ENCODE measurements at regions not wholly inside any gene's neighbourhood (a gene's known extent, or its start where the extent isn't known, plus 50 kb on each side); places are given as distances from the start of the nearest gene placed in this dataset.

DNA sequence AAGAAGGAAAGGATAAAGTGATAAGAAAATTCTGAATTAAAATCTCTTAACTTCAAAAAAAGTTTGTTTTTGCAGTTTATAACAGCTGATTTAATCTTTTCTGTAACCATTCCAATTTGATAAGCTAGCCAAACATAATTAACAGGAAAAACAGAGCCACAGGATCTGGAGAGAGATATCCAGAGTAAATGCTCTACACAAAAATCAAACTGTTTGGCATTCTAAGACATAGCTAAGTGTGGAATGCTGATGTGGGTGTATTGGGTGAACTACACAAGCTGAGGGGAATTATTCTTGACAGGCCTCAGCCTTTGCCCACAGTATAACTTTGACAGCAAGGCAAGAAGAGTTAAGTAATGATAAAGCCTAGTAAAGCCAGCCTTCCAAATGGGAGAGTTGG lies 184.8 kb downstream of the GABRG1 start:
- Histone ChIP-seq H3K27me3 (ENCODE audit: control insufficient read depth, low read length) (no peaks in the 10 kb centered on the region), H3K4me1 (ENCODE audit: control insufficient read depth, low read length) (no peaks in the 10 kb centered on the region), H4K20me1 (ENCODE audit: control insufficient read depth, insufficient read depth, low read depth, low read length) (no peaks in the 10 kb centered on the region), H3F3A (ENCODE audit: control insufficient read depth, insufficient read depth) (no peaks in the 10 kb centered on the region), H3K4me3 (ENCODE audit: low read length) (no peak overlapping the region), H3K27ac (ENCODE audit: low read depth, low read length) (no peak overlapping the region), H3K9me3 (ENCODE audit: control insufficient read depth, insufficient read depth, low read length) (no peaks in the 10 kb centered on the region), H3K4me2 (ENCODE audit: low read length) (no peak overlapping the region), H3K36me3 (ENCODE audit: control insufficient read depth, low read length) (no peaks in the 10 kb centered on the region), H3K9me2 (replicated peaks; ENCODE audit: control insufficient read depth, low read length) (no peaks in the 10 kb centered on the region), H3K79me2 (ENCODE audit: control insufficient read depth, low read length) (no peaks in the 10 kb centered on the region)
- TF ChIP-seq EZH2phosphoT487 (IDR thresholded peaks at IDR 0.05; ENCODE audit: borderline replicate concordance, low read length) (no peak), CTCF (IDR thresholded peaks at IDR 0.05; ENCODE audit: low read depth, low read length, poor library complexity, severe bottlenecking) (no peak)

DNA sequence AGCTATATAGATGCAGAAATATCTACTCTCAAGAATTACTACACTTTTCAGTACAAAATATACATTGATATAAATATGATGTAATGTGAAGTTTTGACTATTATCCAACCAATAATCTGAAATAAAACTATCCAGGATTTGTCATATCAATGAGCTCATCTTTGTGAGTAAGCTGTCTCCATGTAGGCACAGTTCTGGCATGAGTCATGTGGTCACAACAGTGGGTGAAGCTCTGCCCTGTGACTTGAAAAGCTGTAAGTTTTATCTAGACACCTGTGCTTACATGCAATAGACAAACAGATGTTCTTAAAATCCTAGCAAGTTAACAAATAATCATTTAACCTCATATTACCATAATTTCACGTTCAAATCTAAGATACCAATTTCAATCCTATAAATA lies 192.7 kb downstream of the GABRG1 start:
- no peak overlapping the region for H3K4me3 ChIP-seq (ENCODE audit: low read length)
- TF ChIP-seq CTCF (IDR thresholded peaks at IDR 0.05; ENCODE audit: low read depth, low read length, poor library complexity, severe bottlenecking) (no peak), EZH2phosphoT487 (IDR thresholded peaks at IDR 0.05; ENCODE audit: borderline replicate concordance, low read length) (no peak)
- no peaks in the 10 kb centered on the region for H3F3A ChIP-seq (ENCODE audit: control insufficient read depth, insufficient read depth)
- H3K9me3 ChIP-seq (ENCODE audit: control insufficient read depth, insufficient read depth, low read length), result no peaks in the 10 kb centered on the region
- no peaks in the 10 kb centered on the region for H3K4me1 ChIP-seq (ENCODE audit: control insufficient read depth, low read length)
- no peaks in the 10 kb centered on the region for H4K20me1 ChIP-seq (ENCODE audit: control insufficient read depth, insufficient read depth, low read depth, low read length)
- H3K79me2 ChIP-seq (ENCODE audit: control insufficient read depth, low read length), result no peaks in the 10 kb centered on the region
- H3K27me3 ChIP-seq (ENCODE audit: control insufficient read depth, low read length), result no peaks in the 10 kb centered on the region
- no peak overlapping the region for H3K4me2 ChIP-seq (ENCODE audit: low read length)
- no peak overlapping the region for H3K27ac ChIP-seq (ENCODE audit: low read depth, low read length)
- H3K36me3 ChIP-seq (ENCODE audit: control insufficient read depth, low read length), result no peaks in the 10 kb centered on the region
- H3K9me2 ChIP-seq (replicated peaks; ENCODE audit: control insufficient read depth, low read length), result no peaks in the 10 kb centered on the region

DNA sequence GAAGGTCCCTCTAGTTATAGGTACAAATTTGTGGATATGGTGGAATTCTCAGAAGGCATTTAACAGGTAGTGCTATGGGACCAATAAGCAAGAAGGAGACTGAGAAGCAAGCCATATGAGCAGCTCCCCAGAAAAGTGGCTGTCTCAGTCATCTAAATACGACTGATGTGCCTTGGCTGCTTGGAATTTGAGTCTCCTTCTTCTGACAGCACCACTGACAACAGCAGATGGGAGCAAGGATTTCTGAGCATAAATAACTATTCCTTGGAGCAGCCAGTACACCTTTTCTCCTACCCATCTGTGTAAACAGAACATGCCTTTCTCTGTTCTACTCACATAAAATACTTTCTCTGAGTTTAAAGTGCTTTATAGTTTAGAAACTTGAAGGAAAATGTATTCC lies 196.2 kb downstream of the GABRG1 start:
- H3K4me3 ChIP-seq (ENCODE audit: low read length), result no peak overlapping the region
- H3F3A ChIP-seq (ENCODE audit: control insufficient read depth, insufficient read depth), result no peaks in the 10 kb centered on the region
- TF ChIP-seq EZH2phosphoT487 (IDR thresholded peaks at IDR 0.05; ENCODE audit: borderline replicate concordance, low read length), result no peak
- H4K20me1 ChIP-seq (ENCODE audit: control insufficient read depth, insufficient read depth, low read depth, low read length), result no peaks in the 10 kb centered on the region
- H3K4me2 ChIP-seq (ENCODE audit: low read length), result no peak overlapping the region
- no peaks in the 10 kb centered on the region for H3K79me2 ChIP-seq (ENCODE audit: control insufficient read depth, low read length)
- no peaks in the 10 kb centered on the region for H3K36me3 ChIP-seq (ENCODE audit: control insufficient read depth, low read length)
- H3K27me3 ChIP-seq (ENCODE audit: control insufficient read depth, low read length), result no peaks in the 10 kb centered on the region
- no peaks in the 10 kb centered on the region for H3K9me2 ChIP-seq (replicated peaks; ENCODE audit: control insufficient read depth, low read length)
- H3K4me1 ChIP-seq (ENCODE audit: control insufficient read depth, low read length), result no peaks in the 10 kb centered on the region
- no peaks in the 10 kb centered on the region for H3K9me3 ChIP-seq (ENCODE audit: control insufficient read depth, insufficient read depth, low read length)
- no peak overlapping the region for H3K27ac ChIP-seq (ENCODE audit: low read depth, low read length)

DNA sequence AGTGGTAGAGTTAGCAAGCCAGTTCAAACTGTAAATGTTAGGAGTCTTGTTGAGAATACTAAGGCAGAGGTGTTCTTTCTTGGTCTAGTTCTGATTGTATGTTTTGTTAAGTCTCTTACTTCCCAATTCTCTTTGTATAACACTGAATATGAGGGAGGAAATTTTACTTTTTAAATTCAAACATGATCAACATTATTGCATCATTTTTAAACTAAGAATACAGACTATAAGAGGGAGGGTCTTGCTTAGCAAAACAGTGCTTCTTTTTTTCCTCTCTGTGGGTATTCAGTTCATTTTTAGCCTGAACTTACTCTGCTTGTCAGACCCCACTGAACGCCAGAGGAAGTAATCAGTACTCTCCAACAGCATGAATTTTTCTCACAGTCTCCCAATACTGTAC lies 198.0 kb downstream of the GABRG1 start:
- Histone ChIP-seq H3K4me3 (ENCODE audit: low read length) (no peak overlapping the region), H3F3A (ENCODE audit: control insufficient read depth, insufficient read depth) (no peaks in the 10 kb centered on the region), H3K27me3 (ENCODE audit: control insufficient read depth, low read length) (no peaks in the 10 kb centered on the region), H3K4me2 (ENCODE audit: low read length) (no peak overlapping the region), H4K20me1 (ENCODE audit: control insufficient read depth, insufficient read depth, low read depth, low read length) (no peaks in the 10 kb centered on the region), H3K27ac (ENCODE audit: low read depth, low read length) (no peak overlapping the region), H3K9me3 (ENCODE audit: control insufficient read depth, insufficient read depth, low read length) (no peaks in the 10 kb centered on the region), H3K9me2 (replicated peaks; ENCODE audit: control insufficient read depth, low read length) (no peaks in the 10 kb centered on the region), H3K4me1 (ENCODE audit: control insufficient read depth, low read length) (no peaks in the 10 kb centered on the region), H3K36me3 (ENCODE audit: control insufficient read depth, low read length) (no peaks in the 10 kb centered on the region), H3K79me2 (ENCODE audit: control insufficient read depth, low read length) (no peaks in the 10 kb centered on the region)
- TF ChIP-seq CTCF (IDR thresholded peaks at IDR 0.05; ENCODE audit: low read depth, low read length, poor library complexity, severe bottlenecking) (no peak), EZH2phosphoT487 (IDR thresholded peaks at IDR 0.05; ENCODE audit: borderline replicate concordance, low read length) (no peak)

Data from DOHH2 (cell line).